Kidney epithelial cell (primary cell): ENCODE measurements at regions not wholly inside any gene's neighbourhood (a gene's known extent, or its start where the extent isn't known, plus 50 kb on each side); places are given as distances from the start of the nearest gene placed in this dataset.
"Not testable (repeated sequence)": the region's sequence is repeated elsewhere in the genome, so short reads cannot be mapped to it uniquely, and the experiment has no call there.

Source experiments
- DNase-seq: peaks from one replicate; pipeline ENCODE4 v3.0.0-alpha.2; 2010; ENCODE audit warnings: low read depth
- H3K27me3 ChIP-seq: 2 replicates; pipeline ENCODE4 v1.6.0; 2011; ENCODE audit warnings: low read length; ENCODE audit not compliant: control insufficient read depth, insufficient read depth
- H3K36me3 ChIP-seq: 2 replicates; pipeline ENCODE4 v1.5.1; 2011; ENCODE audit warnings: low read length; ENCODE audit not compliant: control insufficient read depth, insufficient read depth
- H3K4me3 ChIP-seq: 2 replicates; pipeline ENCODE4 v1.5.1; 2011; ENCODE audit warnings: low read depth, mild to moderate bottlenecking, control low read depth, low read length
- TF ChIP-seq, protein P1 (sequence below): IDR thresholded peaks from 2 replicates; pipeline ENCODE4 v1.5.1; 2011; ENCODE audit warnings: mild to moderate bottlenecking, moderate library complexity, low read length, control low read depth, inconsistent platforms; ENCODE audit not compliant: insufficient read depth, poor library complexity, severe bottlenecking

GRCh38 chr6:72561629-72562028 lies 60.2 kb upstream of the KCNQ5 start:
- H3K36me3 ChIP-seq = no peaks in the 10 kb centered on the region
- TF ChIP-seq, protein P1, sequence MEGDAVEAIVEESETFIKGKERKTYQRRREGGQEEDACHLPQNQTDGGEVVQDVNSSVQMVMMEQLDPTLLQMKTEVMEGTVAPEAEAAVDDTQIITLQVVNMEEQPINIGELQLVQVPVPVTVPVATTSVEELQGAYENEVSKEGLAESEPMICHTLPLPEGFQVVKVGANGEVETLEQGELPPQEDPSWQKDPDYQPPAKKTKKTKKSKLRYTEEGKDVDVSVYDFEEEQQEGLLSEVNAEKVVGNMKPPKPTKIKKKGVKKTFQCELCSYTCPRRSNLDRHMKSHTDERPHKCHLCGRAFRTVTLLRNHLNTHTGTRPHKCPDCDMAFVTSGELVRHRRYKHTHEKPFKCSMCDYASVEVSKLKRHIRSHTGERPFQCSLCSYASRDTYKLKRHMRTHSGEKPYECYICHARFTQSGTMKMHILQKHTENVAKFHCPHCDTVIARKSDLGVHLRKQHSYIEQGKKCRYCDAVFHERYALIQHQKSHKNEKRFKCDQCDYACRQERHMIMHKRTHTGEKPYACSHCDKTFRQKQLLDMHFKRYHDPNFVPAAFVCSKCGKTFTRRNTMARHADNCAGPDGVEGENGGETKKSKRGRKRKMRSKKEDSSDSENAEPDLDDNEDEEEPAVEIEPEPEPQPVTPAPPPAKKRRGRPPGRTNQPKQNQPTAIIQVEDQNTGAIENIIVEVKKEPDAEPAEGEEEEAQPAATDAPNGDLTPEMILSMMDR = no peak
- H3K27me3 ChIP-seq = no peaks in the 10 kb centered on the region
- no peak overlapping the region for H3K4me3 ChIP-seq
- no peak for DNase-seq

- TF ChIP-seq, protein P1 = no peak
- Histone ChIP-seq H3K27me3 (no peaks in the 10 kb centered on the region), H3K36me3 (no peaks in the 10 kb centered on the region), H3K4me3 (no peak overlapping the region)
- DNase-seq = no peak
Observed at GRCh38 chr6:72564231-72564630, 57.6 kb upstream of the KCNQ5 start.

DNA sequence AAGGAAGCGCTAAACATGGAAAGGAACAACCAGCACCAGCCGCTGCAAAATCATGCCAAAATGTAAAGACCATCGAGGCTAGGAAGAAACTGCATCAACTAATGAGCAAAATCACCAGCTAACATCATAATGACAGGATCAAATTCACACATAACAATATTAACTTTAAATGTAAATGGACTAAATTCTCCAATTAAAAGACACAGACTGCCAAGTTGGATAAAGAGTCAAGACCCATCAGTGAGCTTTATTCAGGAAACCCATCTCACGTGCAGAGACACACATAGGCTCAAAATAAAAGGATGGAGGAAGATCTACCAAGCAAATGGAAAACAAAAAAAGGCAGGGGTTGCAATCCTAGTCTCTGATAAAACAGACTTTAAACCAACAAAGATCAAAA lies 49.9 kb upstream of the KCNQ5 start:
- not testable (repeated sequence) for H3K4me3 ChIP-seq, DNase-seq, H3K27me3 ChIP-seq, H3K36me3 ChIP-seq
